Right lobe of liver (tissue), 6 donors: ENCODE measurements at regions not wholly inside any gene's neighbourhood (a gene's known extent, or its start where the extent isn't known, plus 50 kb on each side); places are given as distances from the start of the nearest gene placed in this dataset.

Source experiments
- ATAC-seq, 4 donors: fragments of 200-7000 bp; cut with Tn5 transposase; one replicate each; pipeline ENCODE4 v1.9.1; 2020; ENCODE audit warnings: mild to moderate bottlenecking in 4 of 4, moderate library complexity in 4 of 4
- DNase-seq, 3 donors: peaks; one replicate each; pipeline ENCODE4 v3.0.0-alpha.2; 2020
- H3K27ac ChIP-seq, 3 donors: fragments of 200-600 bp; one replicate each; pipeline ENCODE4 v1.8.0; 2022
- H3K27me3 ChIP-seq, 2 donors: fragments of 200-600 bp; one replicate each; pipeline ENCODE4 v1.8.0; 2022
- H3K36me3 ChIP-seq, 4 donors: fragments of 200-600 bp; sonication (generic) in 1 of 4; one replicate each; pipeline versions ENCODE4 v1.5.1 to v1.8.0; 2017 to 2022; ENCODE audit warnings: control low read depth in 1 of 4
- H3K4me1 ChIP-seq, 4 donors: fragments of 200-600 bp; sonication (generic) in 1 of 4; one replicate each; pipeline versions ENCODE4 v1.5.1 to v1.8.0; 2017 to 2022; ENCODE audit warnings: control low read depth in 1 of 4
- H3K4me3 ChIP-seq, 3 donors: fragments of 200-600 bp; one replicate each; pipeline ENCODE4 v1.8.0; 2022
- H3K9me3 ChIP-seq, 4 donors: fragments of 200-600 bp; sonication (generic) in 1 of 4; one replicate each; pipeline versions ENCODE4 v1.5.1 to v1.8.0; 2017 to 2022; ENCODE audit warnings: control low read depth in 1 of 4
- POLR2A ChIP-seq: fragments of 450-650 bp; IDR thresholded peaks from one replicate; pipeline ENCODE4 v1.6.1; 2017; ENCODE audit warnings: antibody characterized with exemption, mild to moderate bottlenecking
- WGBS: methylation state at CpG from one replicate; pipeline ENCODE4 v1.1.6; 2018; ENCODE audit warnings: low coverage, low lambda C conversion rate; ENCODE audit not compliant: insufficient coverage; ENCODE audit errors: missing lambda C conversion rate; 5-methylcytosine and 5-hydroxymethylcytosine counted together
- intact Hi-C, 2 donors: fragments of 100-400 bp; cut with DNase I; formaldehyde crosslinking; loops; one replicate each; pipeline versions ENCODE4 v1.11.2 to v1.14.1; 2022
- TF ChIP-seq, protein P1 (sequence below), 4 donors: fragments of 200-600 bp in 3 of 4; fragments of 450-650 bp in 1 of 4; IDR thresholded peaks; one replicate each; pipeline versions ENCODE4 v1.5.1 to v1.8.0; 2016 to 2022; ENCODE audit warnings: antibody characterized with exemption in 4 of 4, mild to moderate bottlenecking in 2 of 4
- donor health status: DM: no; HTN: yes; CAD: no.
- donor health status: DM: no; HTN: no; CAD: no.
- donor health status: DM: no; HTN: no; CAD: no.
- donor health status: DM: no; HTN: yes; CAD: no.
- donor health status: DM: no; HTN: yes; CAD: no.

DNA sequence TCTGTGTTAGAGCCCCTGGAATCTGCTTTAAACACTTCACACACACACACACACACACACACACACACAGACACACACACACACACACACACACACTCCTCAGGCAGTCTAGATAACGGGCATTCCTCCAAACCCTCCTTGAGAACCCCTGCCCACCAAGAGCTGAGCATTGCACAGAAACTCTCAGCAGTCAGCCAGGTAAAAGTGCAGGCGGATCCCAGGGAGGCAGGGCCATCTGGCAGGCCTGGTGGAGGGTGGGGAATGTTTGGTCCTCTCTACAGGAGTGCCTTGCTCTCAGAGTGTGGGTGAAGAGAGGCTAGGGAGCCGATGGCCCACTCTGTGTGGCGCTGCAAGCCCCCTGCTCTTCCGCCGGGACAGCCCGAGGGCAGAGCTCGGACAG lies 190.2 kb downstream of the BUD13 start:
- Histone ChIP-seq H3K9me3 (no peaks in the 10 kb centered on the region), H3K27ac (no peak overlapping the region), H3K36me3 (no peaks in the 10 kb centered on the region), H3K4me1 (no peaks in the 10 kb centered on the region), H3K4me3 (no peak overlapping the region), H3K27me3 (peaks cover 0 to 23% of the 10 kb centered on the region in 2 donors)
- intact Hi-C loops = no loop called here
- DNase-seq (no peak), ATAC-seq (no peak)
- TF ChIP-seq POLR2A = no peak
- TF ChIP-seq, protein P1, sequence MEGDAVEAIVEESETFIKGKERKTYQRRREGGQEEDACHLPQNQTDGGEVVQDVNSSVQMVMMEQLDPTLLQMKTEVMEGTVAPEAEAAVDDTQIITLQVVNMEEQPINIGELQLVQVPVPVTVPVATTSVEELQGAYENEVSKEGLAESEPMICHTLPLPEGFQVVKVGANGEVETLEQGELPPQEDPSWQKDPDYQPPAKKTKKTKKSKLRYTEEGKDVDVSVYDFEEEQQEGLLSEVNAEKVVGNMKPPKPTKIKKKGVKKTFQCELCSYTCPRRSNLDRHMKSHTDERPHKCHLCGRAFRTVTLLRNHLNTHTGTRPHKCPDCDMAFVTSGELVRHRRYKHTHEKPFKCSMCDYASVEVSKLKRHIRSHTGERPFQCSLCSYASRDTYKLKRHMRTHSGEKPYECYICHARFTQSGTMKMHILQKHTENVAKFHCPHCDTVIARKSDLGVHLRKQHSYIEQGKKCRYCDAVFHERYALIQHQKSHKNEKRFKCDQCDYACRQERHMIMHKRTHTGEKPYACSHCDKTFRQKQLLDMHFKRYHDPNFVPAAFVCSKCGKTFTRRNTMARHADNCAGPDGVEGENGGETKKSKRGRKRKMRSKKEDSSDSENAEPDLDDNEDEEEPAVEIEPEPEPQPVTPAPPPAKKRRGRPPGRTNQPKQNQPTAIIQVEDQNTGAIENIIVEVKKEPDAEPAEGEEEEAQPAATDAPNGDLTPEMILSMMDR (IDR thresholded peaks at IDR 0.05) = no peak
- 40% methylated on average over 1 of the region's 8 CpGs for WGBS

DNA sequence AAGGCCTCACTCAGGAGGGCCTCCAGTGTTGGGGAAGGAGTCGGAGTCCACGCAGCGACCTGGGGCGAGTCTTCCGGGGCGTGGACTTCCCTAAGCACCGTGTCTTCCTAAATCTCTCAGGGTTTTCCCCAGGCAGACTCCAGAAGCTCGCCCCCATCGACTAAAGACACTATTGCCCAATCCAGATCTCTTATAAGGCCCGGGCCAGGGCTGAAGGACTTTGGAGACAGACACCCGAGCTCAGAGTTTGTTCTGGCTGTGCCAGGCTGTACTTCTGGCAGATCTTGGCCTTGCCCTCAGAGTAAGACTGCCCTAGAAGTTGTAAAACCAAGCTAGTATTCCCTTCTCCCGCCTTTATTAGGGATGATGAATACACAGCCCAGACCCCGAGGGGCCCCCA lies 191.4 kb downstream of the BUD13 start:
- no peaks in the 10 kb centered on the region for H3K4me1 ChIP-seq
- DNase-seq = no peak
- H3K4me3 ChIP-seq = no peak overlapping the region
- H3K36me3 ChIP-seq = no peaks in the 10 kb centered on the region
- no peaks in the 10 kb centered on the region for H3K9me3 ChIP-seq
- 0% methylated on average over 2 of the region's 13 CpGs for WGBS
- intact Hi-C loops = no loop called here
- H3K27ac ChIP-seq = no peak overlapping the region
- no peak for ATAC-seq
- no peak for TF ChIP-seq POLR2A
- TF ChIP-seq, protein P1 (IDR thresholded peaks at IDR 0.05) = no peak
- H3K27me3 ChIP-seq = peaks cover 0 to 23% of the 10 kb centered on the region in 2 donors

DNA sequence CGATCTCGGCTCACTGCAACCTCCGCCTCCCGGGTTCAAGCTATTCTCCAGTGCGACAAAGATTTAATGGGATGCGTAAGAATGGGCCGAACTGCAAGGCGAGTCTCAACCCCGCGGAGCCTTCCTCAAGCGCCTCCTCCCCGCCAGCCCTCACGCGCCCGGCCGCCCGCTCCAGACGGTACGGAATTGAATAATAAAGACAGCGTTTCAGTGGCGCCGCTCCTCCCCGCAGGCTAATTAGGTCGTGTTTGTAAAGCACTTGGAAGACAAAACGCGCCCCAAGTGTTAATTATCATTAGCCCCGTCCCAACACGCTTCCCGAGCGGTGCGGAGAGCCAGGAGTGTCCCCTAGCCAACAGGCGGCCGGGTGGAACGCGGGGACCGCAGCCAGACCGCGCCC lies 192.0 kb downstream of the BUD13 start:
- intact Hi-C loops = no loop called here
- Histone ChIP-seq H3K27me3 (peaks cover 0 to 23% of the 10 kb centered on the region in 2 donors), H3K27ac (no peak overlapping the region), H3K9me3 (no peaks in the 10 kb centered on the region), H3K36me3 (no peaks in the 10 kb centered on the region), H3K4me1 (no peaks in the 10 kb centered on the region), H3K4me3 (no peak overlapping the region)
- ATAC-seq (no peak), DNase-seq (no peak)
- 10% methylated on average over 6 of the region's 38 CpGs for WGBS
- no peak for TF ChIP-seq POLR2A
- TF ChIP-seq, protein P1 (IDR thresholded peaks at IDR 0.05) = no peak

DNA sequence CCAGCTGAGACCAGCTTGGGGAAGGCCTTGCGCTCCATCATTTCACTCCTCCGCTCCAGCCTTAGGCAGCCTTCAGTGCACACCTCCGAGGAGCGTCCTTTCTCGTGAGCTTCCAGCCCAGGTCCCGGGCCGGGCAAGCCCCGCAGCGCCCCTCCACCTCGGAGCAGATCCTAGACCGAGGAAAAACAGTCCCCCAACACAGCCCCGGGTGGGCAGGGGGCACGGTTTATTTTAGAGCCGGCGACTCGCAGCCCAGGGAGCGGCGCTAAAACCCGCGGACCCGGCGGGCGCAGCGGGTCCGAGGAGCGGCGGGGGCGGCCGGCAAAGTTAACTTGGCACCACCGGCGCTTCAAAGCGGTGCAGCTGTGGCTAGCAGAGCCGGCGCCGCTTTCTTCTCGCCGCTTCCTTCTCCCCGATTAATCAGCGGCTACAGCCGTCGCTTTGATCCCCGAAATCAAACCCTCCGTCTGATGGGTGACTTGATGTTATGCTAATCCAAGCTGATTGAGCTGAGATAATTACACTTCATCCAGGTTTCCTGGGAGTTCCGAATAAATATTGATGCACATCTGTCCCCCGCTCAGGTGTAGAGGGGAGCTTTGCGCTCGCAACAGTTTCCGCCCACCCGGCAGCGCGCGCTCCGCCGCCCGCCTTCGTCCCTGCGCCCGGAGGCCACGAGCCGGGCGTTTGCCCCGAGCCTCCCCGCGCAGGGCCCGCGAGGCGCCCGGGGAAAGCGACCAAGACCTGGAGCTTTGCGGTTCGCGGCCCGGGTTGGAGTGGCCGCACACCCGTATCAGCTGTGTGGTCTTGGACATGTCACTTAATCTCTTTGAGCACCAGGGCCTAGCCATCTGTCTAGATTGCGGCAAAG lies 192.7 kb downstream of the BUD13 start:
- DNase-seq (no peak), ATAC-seq (no peak)
- TF ChIP-seq POLR2A = no peak
- TF ChIP-seq, protein P1 (IDR thresholded peaks at IDR 0.05) = no peak
- intact Hi-C loops = no loop called here
- Histone ChIP-seq H3K9me3 (no peaks in the 10 kb centered on the region), H3K36me3 (no peaks in the 10 kb centered on the region), H3K4me1 (no peaks in the 10 kb centered on the region), H3K27ac (no peak overlapping the region), H3K27me3 (peaks cover 0 to 23% of the 10 kb centered on the region in 2 donors), H3K4me3 (no peak overlapping the region)
- 4% methylated on average over 10 of the region's 76 CpGs for WGBS
